Naive B cell (primary cell): ENCODE measurements at regions not wholly inside any gene's neighbourhood (a gene's known extent, or its start where the extent isn't known, plus 50 kb on each side); places are given as distances from the start of the nearest gene placed in this dataset.
A peak's percentile ranks its signal among the peaks of the same experiment; 100 is the strongest.
"Not testable (repeated sequence)": the region's sequence is repeated elsewhere in the genome, so short reads cannot be mapped to it uniquely, and the experiment has no call there.

Source experiments
- ATAC-seq, 2 donors: fragments of 150-1000 bp; cut with Tn5 transposase; 2 replicates each; pipeline ENCODE4 v1.10.0; 2021; ENCODE audit warnings: low read depth in 2 of 2, mild to moderate bottlenecking in 2 of 2, moderate library complexity in 2 of 2
- DNase-seq: peaks from one replicate; pipeline ENCODE4 v3.0.0; 2022
- H3K27ac Mint-ChIP-seq, 6 donors: one replicate each; pipeline ENCODE4 v1.8.0; 2020 to 2022; ENCODE audit warnings: mild to moderate bottlenecking in 6 of 6, mixed read lengths in 6 of 6, moderate library complexity in 5 of 6, inconsistent platforms in 2 of 6
- H3K27me3 Mint-ChIP-seq, 3 donors: one replicate each; pipeline ENCODE4 v1.8.0; 2021 to 2022; ENCODE audit warnings: mixed read lengths in 3 of 3, mild to moderate bottlenecking in 1 of 3
- H3K36me3 Mint-ChIP-seq, 2 donors: one replicate each; pipeline ENCODE4 v1.8.0; 2020 to 2022; ENCODE audit warnings: mixed read lengths in 2 of 2, inconsistent platforms in 1 of 2, mild to moderate bottlenecking in 1 of 2
- H3K4me1 Mint-ChIP-seq, 3 donors: one replicate each; pipeline ENCODE4 v1.8.0; 2020 to 2022; ENCODE audit warnings: mixed read lengths in 3 of 3, inconsistent platforms in 1 of 3, mild to moderate bottlenecking in 1 of 3, moderate library complexity in 1 of 3
- H3K4me3 Mint-ChIP-seq, 8 donors: one replicate each; pipeline ENCODE4 v1.8.0; 2020 to 2022; ENCODE audit warnings: mild to moderate bottlenecking in 8 of 8, mixed read lengths in 8 of 8, moderate library complexity in 8 of 8, inconsistent platforms in 2 of 8
- H3K9me3 Mint-ChIP-seq, 7 donors: one replicate each; pipeline ENCODE4 v1.8.0; 2020 to 2022; ENCODE audit warnings: mixed read lengths in 7 of 7, mild to moderate bottlenecking in 5 of 7, inconsistent platforms in 2 of 7, moderate library complexity in 1 of 7

GRCh38 chr1:193451001-193451400, 264.6 kb upstream of the B3GALT2 start:
- peak overlapping the region in 1 of 6 donors; percentile 41 for H3K27ac Mint-ChIP-seq
- no peaks in the 10 kb centered on the region for H3K36me3 Mint-ChIP-seq
- peaks cover 7 to 18% (median 17%) of the 10 kb centered on the region in 3 donors for H3K4me1 Mint-ChIP-seq
- no peak overlapping the region for H3K4me3 Mint-ChIP-seq
- DNase-seq (no peak), ATAC-seq (no peak)
- no peaks in the 10 kb centered on the region for H3K9me3 Mint-ChIP-seq
- H3K27me3 Mint-ChIP-seq: no peaks in the 10 kb centered on the region

- H3K36me3 Mint-ChIP-seq: no peaks in the 10 kb centered on the region
- no peaks in the 10 kb centered on the region for H3K9me3 Mint-ChIP-seq
- no peaks in the 10 kb centered on the region for H3K27me3 Mint-ChIP-seq
- DNase-seq: peak; percentile 49
- peaks cover 7 to 18% (median 17%) of the 10 kb centered on the region in 3 donors for H3K4me1 Mint-ChIP-seq
- peak; percentile 91 to 93 for ATAC-seq
- peak overlapping the region in 7 of 8 donors; percentile 6 to 62 (median 51) for H3K4me3 Mint-ChIP-seq
- H3K27ac Mint-ChIP-seq: peak overlapping the region; percentile 62 to 97 (median 90)
Measured at GRCh38 chr1:193448682-193449461, 262.5 kb upstream of the B3GALT2 start.

- Mint-ChIP-seq H3K36me3 (no peaks in the 10 kb centered on the region), H3K4me3 (no peak overlapping the region), H3K9me3 (peaks cover 0 to 6% (median 0%) of the 10 kb centered on the region in 7 donors), H3K4me1 (peaks cover 1 to 11% (median 7%) of the 10 kb centered on the region in 3 donors), H3K27me3 (peaks cover 0 to 6% (median 0%) of the 10 kb centered on the region in 3 donors), H3K27ac (no peak overlapping the region)
- no peak for ATAC-seq
- no peak for DNase-seq
Measured at GRCh38 chr1:193443886-193444285, 257.5 kb upstream of the B3GALT2 start.

- Mint-ChIP-seq H3K4me3 (no peak overlapping the region), H3K9me3 (peaks cover 2 to 13% (median 5%) of the 10 kb centered on the region in 7 donors), H3K4me1 (peaks cover 0 to 11% (median 6%) of the 10 kb centered on the region in 3 donors), H3K36me3 (peaks cover 2% of the 10 kb centered on the region in 2 donors), H3K27me3 (peaks cover 0 to 6% (median 0%) of the 10 kb centered on the region in 3 donors), H3K27ac (no peak overlapping the region)
- ATAC-seq (no peak), DNase-seq (no peak)
Measured at GRCh38 chr1:193438771-193439170, 252.4 kb upstream of the B3GALT2 start.

- peaks cover 6 to 18% (median 10%) of the 10 kb centered on the region in 7 donors for H3K9me3 Mint-ChIP-seq
- H3K4me3 Mint-ChIP-seq: no peak overlapping the region
- peaks cover 0 to 11% (median 6%) of the 10 kb centered on the region in 3 donors for H3K4me1 Mint-ChIP-seq
- ATAC-seq (no peak), DNase-seq (no peak)
- H3K27ac Mint-ChIP-seq: no peak overlapping the region
- H3K27me3 Mint-ChIP-seq: peaks cover 0 to 6% (median 0%) of the 10 kb centered on the region in 3 donors
- H3K36me3 Mint-ChIP-seq: peaks cover 7% of the 10 kb centered on the region in 2 donors
Measured at GRCh38 chr1:193438312-193438711, 251.9 kb upstream of the B3GALT2 start.

- H3K9me3 Mint-ChIP-seq: peaks cover 7 to 23% (median 13%) of the 10 kb centered on the region in 7 donors
- peaks cover 7 to 10% of the 10 kb centered on the region in 2 donors for H3K36me3 Mint-ChIP-seq
- DNase-seq (no peak), ATAC-seq (no peak)
- no peak overlapping the region for H3K27ac Mint-ChIP-seq
- peaks cover 0 to 11% (median 6%) of the 10 kb centered on the region in 3 donors for H3K4me1 Mint-ChIP-seq
- peaks cover 0 to 6% (median 0%) of the 10 kb centered on the region in 3 donors for H3K27me3 Mint-ChIP-seq
- H3K4me3 Mint-ChIP-seq: peak overlapping the region in 1 of 8 donors; percentile 13
Measured at GRCh38 chr1:193437785-193438184, 251.4 kb upstream of the B3GALT2 start.

GRCh38 chr1:193437333-193437732, 250.9 kb upstream of the B3GALT2 start:
- Mint-ChIP-seq H3K36me3 (peaks cover 7 to 10% of the 10 kb centered on the region in 2 donors), H3K4me1 (peaks cover 0 to 11% (median 6%) of the 10 kb centered on the region in 3 donors), H3K9me3 (peaks cover 7 to 26% (median 17%) of the 10 kb centered on the region in 7 donors)

GRCh38 chr1:193435781-193436180, 249.4 kb upstream of the B3GALT2 start:
- Mint-ChIP-seq H3K4me3 (no peak overlapping the region), H3K27me3 (peaks cover 0 to 6% (median 0%) of the 10 kb centered on the region in 3 donors), H3K27ac (no peak overlapping the region), H3K4me1 (peaks cover 0 to 11% (median 6%) of the 10 kb centered on the region in 3 donors), H3K9me3 (peaks cover 7 to 35% (median 18%) of the 10 kb centered on the region in 7 donors), H3K36me3 (peaks cover 7 to 10% of the 10 kb centered on the region in 2 donors)
- ATAC-seq (no peak), DNase-seq (no peak)

More at GRCh38 chr1:193437333-193437732, 250.9 kb upstream of the B3GALT2 start:
- DNase-seq, H3K4me3 Mint-ChIP-seq, H3K27me3 Mint-ChIP-seq, H3K27ac Mint-ChIP-seq, ATAC-seq: not testable (repeated sequence)

- Mint-ChIP-seq H3K4me1 (peaks cover 0 to 11% (median 6%) of the 10 kb centered on the region in 3 donors), H3K27ac (no peak overlapping the region), H3K4me3 (no peak overlapping the region), H3K36me3 (peaks cover 7 to 10% of the 10 kb centered on the region in 2 donors), H3K9me3 (peaks cover 7 to 30% (median 15%) of the 10 kb centered on the region in 7 donors), H3K27me3 (peaks cover 0 to 6% (median 0%) of the 10 kb centered on the region in 3 donors)
- no peak for DNase-seq
- ATAC-seq: no peak
Measured at GRCh38 chr1:193434319-193434718, 247.9 kb upstream of the B3GALT2 start.

- Mint-ChIP-seq H3K36me3 (peaks cover 7 to 10% of the 10 kb centered on the region in 2 donors), H3K27ac (no peak overlapping the region), H3K9me3 (peaks cover 7 to 30% (median 15%) of the 10 kb centered on the region in 7 donors), H3K27me3 (peaks cover 0 to 6% (median 0%) of the 10 kb centered on the region in 3 donors), H3K4me1 (peaks cover 0 to 5% (median under 1%) of the 10 kb centered on the region in 3 donors), H3K4me3 (no peak overlapping the region)
- ATAC-seq (no peak), DNase-seq (no peak)
Measured at GRCh38 chr1:193433599-193433998, 247.2 kb upstream of the B3GALT2 start.

- Mint-ChIP-seq H3K4me3 (no peak overlapping the region), H3K27me3 (peaks cover 0 to 6% (median 0%) of the 10 kb centered on the region in 3 donors), H3K36me3 (peaks cover 7 to 10% of the 10 kb centered on the region in 2 donors), H3K9me3 (peaks cover 7 to 30% (median 15%) of the 10 kb centered on the region in 7 donors), H3K4me1 (peaks cover 0 to 2% (median 0%) of the 10 kb centered on the region in 3 donors), H3K27ac (no peak overlapping the region)
- DNase-seq (no peak), ATAC-seq (no peak)
Measured at GRCh38 chr1:193432979-193433587, 246.7 kb upstream of the B3GALT2 start.

GRCh38 chr1:193431265-193431977, 245.0 kb upstream of the B3GALT2 start:
- Mint-ChIP-seq H3K4me1 (peaks cover 0 to 2% (median 0%) of the 10 kb centered on the region in 3 donors), H3K9me3 (peaks cover 7 to 30% (median 15%) of the 10 kb centered on the region in 7 donors), H3K27me3 (peaks cover 0 to 6% (median 0%) of the 10 kb centered on the region in 3 donors), H3K4me3 (peak overlapping the region in 1 of 8 donors; percentile 25), H3K36me3 (peaks cover 7 to 10% of the 10 kb centered on the region in 2 donors), H3K27ac (no peak overlapping the region)
- DNase-seq (no peak), ATAC-seq (no peak)

GRCh38 chr1:193427524-193427923, 241.1 kb upstream of the B3GALT2 start:
- H3K4me3 Mint-ChIP-seq: no peak overlapping the region
- no peaks in the 10 kb centered on the region for H3K36me3 Mint-ChIP-seq
- peaks cover 0 to 10% (median 3%) of the 10 kb centered on the region in 7 donors for H3K9me3 Mint-ChIP-seq
- no peak for DNase-seq
- H3K27me3 Mint-ChIP-seq: peaks cover 0 to 6% (median 0%) of the 10 kb centered on the region in 3 donors
- no peak overlapping the region for H3K27ac Mint-ChIP-seq
- ATAC-seq: no peak
- H3K4me1 Mint-ChIP-seq: peaks cover 0 to 2% (median 0%) of the 10 kb centered on the region in 3 donors
